HG02623 (cell line): ENCODE measurements at regions not wholly inside any gene's neighbourhood (a gene's known extent, or its start where the extent isn't known, plus 50 kb on each side); places are given as distances from the start of the nearest gene placed in this dataset.

ENCODE experiments used
- ATAC-seq: cut with Tn5 transposase; IDR thresholded peaks from one replicate; pipeline ENCODE4 v1.9.1; 2021; ENCODE audit warnings: moderate library complexity; ENCODE audit not compliant: unreplicated experiment

GRCh38 chr18:27899893-27900292 is 277.0 kb downstream of the CDH2 start:
- ATAC-seq, result no peak

DNA sequence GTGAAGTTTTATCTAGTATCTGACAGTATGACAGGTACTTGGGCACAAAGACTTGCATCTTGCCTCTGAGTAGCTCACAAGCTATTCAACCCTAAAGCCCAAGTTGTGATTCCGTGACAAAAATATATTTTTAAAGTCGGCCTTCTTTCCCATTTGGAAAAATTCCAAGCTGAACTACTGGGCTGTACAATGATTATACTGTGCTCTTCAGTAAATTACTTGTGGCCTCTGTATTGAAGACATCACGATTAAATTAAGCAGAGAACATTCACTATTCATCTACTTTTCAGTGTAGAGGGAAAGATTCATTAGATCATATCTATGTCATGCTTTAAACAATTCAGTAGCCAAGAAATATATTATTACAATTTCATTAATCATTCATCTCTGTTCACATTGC is 282.2 kb downstream of the CDH2 start:
- no peak for ATAC-seq

GRCh38 chr18:27887711-27888495 is 289.0 kb downstream of the CDH2 start:
- no peak for ATAC-seq

DNA sequence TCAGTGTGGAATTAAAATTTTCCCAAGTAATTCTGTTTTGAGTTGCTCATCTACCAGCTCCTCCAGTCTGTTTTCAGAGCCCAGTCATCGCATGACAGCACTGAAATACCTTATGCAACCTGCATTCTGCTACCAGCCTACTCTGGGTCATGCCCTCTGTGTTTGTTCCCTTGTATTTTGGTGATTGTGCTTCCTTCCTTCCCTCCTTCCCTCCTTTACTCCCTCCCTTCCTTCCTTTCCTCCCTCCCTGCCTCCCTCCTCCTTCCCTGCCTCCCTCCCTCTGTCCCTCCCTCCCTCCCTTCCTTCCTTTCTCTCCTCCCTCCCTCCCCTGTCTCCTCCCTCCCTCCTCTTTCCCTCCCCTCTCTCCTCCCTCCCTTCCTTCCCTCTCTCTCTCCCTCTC is 289.6 kb downstream of the CDH2 start:
- no peak for ATAC-seq

- ATAC-seq, result no peak
Measured at GRCh38 chr18:27879540-27879939, 297.4 kb downstream of the CDH2 start.

DNA sequence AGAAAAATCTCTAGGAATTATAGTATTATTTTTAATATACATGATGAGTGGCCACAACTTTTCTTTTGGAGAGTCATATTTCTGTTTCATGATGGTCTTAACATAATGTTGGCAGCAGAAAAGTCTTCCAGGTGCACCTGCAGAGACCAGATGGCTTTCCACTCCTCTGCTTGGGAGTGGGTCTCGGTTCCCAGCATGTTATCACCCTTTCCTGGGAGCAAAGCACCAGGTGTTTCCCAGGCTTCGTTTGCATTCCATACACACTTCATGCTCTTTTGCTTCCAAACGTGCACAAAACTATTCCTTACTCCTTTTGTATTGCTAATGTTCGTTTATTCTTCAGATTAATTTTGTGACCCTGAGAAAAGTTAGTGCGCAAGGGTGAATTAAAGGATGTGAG is 305.2 kb downstream of the CDH2 start:
- no peak for ATAC-seq

- no peak for ATAC-seq
Measured at GRCh38 chr18:27869735-27870134, 307.2 kb downstream of the CDH2 start.

DNA sequence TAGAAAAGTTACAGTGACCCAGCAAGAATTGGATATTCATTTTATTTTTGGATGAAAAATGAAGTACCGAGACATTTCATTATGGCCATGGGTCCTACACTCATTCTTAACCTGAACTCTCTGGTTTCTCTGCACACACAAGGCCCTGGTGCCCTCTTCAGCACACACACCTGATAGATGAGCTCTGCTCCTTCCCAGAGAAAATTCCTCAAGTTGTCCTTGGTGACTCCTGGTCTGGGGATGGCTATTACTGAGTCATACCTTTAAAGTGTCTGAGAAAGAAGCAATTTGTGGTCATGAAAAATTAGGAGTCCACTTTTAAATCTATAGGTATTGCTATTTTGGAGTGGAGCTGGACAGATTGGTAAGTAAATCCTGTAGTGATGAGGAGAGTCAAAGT is 311.5 kb downstream of the CDH2 start:
- no peak for ATAC-seq

DNA sequence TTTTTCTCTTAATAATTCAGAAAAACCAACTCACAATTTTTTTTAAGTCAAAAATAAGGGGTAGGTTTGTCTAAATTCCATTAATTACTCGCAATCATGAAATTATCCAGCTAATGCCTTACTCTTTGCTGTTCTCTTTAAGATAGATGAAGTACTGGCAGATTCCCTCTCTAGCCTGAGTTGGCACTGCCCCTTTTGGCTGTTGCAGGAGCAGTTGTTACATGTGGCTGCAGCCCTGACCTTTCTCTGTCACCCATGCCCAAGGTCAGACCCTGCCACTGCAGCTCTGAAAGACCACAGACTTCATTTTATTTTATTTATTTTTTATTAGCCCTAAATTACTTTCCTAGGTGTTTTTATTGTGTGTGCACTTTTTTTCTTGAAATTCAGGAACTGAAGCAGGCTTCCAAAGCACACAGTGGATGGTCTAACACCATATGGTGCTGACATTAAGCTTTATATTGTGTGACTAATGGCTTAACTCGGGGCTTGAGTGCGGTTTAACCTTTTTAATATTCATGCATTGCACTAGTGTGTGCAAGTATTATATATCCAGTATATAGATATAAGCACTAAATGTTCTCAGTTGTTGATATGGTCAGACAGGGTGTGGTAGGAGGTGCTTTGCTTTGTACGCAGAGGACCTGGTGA is 313.0 kb downstream of the CDH2 start:
- no peak for ATAC-seq

DNA sequence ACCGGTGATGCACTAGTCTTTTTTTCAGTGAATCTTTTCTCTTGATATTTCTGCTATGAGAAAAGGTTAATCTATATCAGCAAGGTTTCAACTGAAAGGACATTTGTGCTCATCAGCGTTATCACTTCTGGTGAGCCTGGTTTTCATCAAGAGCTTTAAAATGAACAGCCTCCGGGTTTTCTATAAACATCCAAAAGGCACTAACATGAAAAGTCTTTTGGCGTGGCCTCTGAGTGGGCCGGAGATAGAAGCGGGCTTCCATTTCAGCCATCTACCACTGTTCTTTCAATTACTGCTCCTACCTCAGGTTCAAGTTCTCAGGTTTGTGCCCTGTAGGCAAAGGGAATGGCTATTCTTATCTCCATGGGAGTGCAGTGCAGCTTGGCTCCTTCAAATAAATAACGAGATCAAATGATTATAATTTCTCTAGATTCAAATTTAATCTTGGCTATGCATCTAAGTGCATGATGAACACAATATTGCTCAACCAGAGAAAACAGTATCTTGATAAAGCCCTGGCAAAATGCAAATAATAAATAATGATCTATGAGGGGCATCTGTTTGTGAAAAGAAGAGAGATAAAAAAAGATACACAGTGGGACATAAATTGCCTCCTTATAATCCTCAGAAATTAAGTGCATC is 314.8 kb downstream of the CDH2 start:
- no peak for ATAC-seq

DNA sequence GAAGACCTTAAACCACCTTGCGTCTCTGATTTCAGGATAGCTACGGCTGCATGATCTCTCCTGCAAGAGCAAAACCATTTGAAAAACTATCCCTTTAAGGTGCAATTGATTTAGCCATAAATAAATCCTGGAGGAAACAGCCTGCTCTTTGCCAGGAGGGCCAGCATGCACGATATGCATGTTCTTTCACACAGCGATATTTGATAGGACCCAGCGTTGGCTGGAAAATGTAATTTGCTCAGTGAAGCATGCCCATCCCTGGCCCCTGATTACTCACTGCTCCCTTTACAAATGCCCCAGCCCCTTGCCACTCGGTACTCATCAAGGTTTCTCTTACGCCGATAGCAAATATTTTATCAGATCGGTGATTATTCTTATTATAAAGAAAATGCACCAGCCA is 315.4 kb downstream of the CDH2 start:
- no peak for ATAC-seq

DNA sequence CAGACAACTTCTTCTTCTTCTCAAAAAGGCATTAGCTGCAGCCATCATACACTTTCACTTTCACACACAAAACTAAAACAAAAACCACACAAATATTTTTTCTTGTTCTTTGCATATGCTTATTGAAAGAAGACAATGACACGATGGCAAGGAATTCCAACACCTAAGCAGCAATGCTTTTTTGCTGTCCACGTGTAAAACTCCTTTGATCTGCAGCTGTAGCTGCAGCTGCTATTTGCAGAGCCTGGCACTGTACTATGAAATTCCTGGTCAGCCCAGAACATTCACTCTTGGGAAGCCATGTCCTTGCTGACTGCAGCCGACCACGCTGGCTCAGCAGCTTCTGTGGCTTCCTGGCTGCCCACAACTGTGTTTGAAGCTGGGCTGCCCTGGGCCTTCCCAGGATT is 316.2 kb downstream of the CDH2 start:
- peak; percentile 65 for ATAC-seq

DNA sequence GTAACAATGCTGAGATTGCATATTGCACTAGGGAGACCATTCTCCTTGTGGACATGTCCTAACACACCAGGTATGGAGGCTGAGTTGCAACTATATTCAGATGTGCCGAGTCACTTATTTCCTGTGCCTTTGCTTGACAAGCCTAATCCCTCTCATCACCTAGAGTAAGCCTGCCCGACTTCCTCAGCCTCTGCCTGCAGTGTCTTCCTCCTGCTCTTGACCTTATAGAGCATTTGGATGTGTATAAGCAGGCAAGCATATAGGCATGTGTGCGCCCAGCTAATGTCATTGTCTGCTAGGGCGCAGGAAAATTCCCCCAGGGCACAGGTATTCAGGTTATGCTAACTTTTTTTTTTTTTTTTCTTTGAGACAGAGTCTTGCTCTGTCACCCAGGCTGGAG is 316.9 kb downstream of the CDH2 start:
- ATAC-seq, result no peak

DNA sequence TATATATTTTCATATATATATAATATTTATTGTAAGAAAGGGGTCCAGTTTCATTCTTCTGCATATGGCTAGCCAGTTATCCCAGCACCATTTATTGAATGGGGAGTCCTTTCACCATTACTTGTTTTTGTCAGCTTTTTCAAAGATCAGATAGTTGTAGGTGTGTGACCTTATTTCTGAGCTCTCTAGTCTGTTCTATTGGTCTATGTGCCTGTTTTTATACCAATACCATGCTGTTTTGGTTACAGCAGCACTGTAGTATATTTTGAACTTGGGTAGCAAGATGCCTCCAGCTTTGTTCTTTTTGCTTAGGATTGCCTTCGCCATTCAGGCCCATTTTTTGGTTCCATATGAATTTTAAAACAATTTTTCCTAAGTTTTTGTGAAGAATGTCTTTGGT is 320.1 kb downstream of the CDH2 start:
- no peak for ATAC-seq

DNA sequence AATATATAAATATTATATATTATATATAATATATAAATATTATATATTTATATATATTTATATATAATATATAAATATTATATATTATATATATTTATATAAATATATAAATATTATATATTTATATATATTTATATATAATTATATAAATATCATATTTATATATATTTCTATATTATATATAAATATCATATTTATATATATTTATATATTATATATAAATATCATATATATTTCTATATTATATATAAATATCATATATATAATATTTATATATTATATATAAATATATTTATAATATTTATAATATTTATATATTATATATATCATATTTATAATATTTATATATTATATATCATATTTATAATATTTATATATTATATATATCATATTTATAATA is 321.4 kb downstream of the CDH2 start:
- no peak for ATAC-seq

GRCh38 chr18:27854631-27855030 is 322.3 kb downstream of the CDH2 start:
- no peak for ATAC-seq

DNA sequence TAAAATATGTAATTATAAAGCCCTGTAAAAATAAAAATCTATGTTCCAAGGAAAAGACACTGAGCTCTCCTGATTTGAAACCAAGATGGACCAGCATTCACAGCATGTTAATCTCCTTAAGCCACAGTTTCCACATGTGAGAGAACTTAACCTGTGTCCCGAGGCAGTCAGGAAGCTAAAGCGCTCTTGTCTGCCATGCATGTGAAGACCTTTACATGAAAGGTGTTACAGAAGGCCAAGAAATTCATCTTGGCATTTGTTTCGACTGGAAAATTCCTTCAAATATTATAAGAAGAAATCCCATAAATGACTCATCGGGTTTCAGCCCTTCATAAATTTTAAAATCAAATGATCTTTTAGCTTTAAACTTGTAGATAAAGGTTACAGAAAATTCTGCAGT is 328.6 kb downstream of the CDH2 start:
- ATAC-seq, result no peak

- no peak for ATAC-seq
Measured at GRCh38 chr18:27847412-27847811, 329.5 kb downstream of the CDH2 start.

DNA sequence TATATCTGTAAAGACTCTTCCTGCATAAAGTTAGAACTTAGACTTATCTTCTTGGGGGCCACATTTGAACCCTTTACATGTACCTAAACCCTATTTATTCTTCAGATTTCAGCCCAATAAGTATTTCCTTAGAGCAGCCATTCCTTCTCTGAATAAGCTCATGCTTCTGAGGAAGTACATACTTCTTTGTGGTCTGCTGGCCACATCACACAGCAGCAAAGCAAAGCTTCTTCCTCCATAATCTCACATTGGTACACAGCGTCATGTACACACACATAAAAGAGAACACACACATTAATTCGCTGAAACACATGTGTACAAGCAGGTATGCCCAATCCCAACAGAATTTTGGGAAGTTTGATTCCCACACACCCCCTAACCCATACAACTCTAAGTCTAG is 331.0 kb downstream of the CDH2 start:
- ATAC-seq, result no peak

GRCh38 chr18:27843783-27844777 is 332.9 kb downstream of the CDH2 start:
- no peak for ATAC-seq

- no peak for ATAC-seq
Measured at GRCh38 chr18:27839141-27839540, 337.8 kb downstream of the CDH2 start.
